Neural cell (in vitro differentiated cells): ENCODE measurements at regions not wholly inside any gene's neighbourhood (a gene's known extent, or its start where the extent isn't known, plus 50 kb on each side); places are given as distances from the start of the nearest gene placed in this dataset.

ENCODE experiments used
- TAF1 ChIP-seq: IDR thresholded peaks from 2 replicates; pipeline ENCODE4 v1.6.1; 2012; ENCODE audit warnings: low read depth
- TF ChIP-seq, protein P1 (sequence below): fragments of 450-650 bp; IDR thresholded peaks from 2 replicates; pipeline ENCODE4 v1.5.1; 2014; ENCODE audit warnings: antibody characterized with exemption, mild to moderate bottlenecking, moderate library complexity; ENCODE audit not compliant: poor library complexity, severe bottlenecking

DNA sequence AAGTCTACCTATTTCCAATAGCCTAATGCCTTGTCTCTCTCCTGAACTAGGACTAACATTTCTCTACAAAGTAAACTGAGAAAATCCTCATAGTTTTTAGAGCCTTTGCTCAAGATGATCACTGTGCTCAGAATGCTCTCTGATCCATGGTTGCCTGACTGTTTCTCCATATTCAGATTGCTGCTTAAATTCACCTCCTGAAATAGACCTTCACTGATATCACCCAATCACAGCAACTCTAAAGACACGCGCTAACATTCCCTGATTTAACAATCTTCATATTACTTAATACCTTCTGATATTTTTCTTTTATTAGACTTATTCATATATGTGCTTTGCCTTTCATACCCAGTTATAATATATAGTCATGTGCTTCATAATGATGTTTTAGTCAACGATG, 148.9 kb upstream of the SP4 start:
- TF ChIP-seq, protein P1, sequence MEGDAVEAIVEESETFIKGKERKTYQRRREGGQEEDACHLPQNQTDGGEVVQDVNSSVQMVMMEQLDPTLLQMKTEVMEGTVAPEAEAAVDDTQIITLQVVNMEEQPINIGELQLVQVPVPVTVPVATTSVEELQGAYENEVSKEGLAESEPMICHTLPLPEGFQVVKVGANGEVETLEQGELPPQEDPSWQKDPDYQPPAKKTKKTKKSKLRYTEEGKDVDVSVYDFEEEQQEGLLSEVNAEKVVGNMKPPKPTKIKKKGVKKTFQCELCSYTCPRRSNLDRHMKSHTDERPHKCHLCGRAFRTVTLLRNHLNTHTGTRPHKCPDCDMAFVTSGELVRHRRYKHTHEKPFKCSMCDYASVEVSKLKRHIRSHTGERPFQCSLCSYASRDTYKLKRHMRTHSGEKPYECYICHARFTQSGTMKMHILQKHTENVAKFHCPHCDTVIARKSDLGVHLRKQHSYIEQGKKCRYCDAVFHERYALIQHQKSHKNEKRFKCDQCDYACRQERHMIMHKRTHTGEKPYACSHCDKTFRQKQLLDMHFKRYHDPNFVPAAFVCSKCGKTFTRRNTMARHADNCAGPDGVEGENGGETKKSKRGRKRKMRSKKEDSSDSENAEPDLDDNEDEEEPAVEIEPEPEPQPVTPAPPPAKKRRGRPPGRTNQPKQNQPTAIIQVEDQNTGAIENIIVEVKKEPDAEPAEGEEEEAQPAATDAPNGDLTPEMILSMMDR = no peak
- TF ChIP-seq TAF1 = no peak
